ENCODE measurements at regions not wholly inside any gene's neighbourhood (a gene's known extent, or its start where the extent isn't known, plus 50 kb on each side); places are given as distances from the start of the nearest gene placed in this dataset.

DNA sequence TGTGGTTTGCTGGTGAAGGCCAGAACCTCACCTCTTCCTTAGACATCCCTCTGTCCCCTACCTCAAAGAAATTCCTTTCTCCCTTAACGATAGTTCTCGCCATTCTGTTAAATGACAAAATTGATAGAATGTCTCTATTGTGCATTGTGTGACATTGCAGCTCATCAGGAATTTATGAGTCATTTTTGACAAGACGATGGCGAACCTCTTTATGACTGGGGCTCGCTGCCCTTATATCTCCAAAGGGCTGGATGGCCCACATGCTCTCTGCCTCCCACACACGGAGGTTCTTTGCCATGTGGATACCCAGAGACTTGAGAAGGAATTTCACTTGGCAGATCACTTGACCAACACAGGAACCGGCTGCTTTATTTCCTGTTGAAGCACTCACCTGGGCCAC, 66.8 kb upstream of the RPS6KA2 start:
- no peak for DNase-seq (ENCODE audit: low spot score)

GRCh38 chr6:166692723-166693302, 65.8 kb upstream of the RPS6KA2 start:
- DNase-seq (ENCODE audit: low spot score): no peak

GRCh38 chr6:166691746-166692145, 64.7 kb upstream of the RPS6KA2 start:
- no peak for DNase-seq (ENCODE audit: low spot score)

DNA sequence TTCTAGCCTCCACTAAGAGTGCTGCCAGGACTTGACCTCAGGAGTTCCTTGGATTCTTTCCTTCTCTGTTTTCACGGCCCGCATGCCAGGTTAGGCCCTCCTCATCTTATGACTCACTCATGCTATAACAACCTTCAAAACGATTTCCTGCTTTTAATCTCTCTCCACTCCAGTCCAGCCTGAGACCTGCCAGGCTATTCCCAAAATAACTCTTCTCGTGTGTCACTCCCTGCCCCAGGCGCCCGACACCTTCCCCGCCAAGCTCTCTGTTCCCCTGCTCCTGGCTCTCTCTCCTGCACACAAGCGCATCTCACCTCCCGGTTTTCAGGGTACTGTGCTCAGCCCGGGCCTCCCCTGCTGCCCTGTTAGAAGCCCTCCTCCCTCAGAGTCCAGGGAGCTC, 64.1 kb upstream of the RPS6KA2 start:
- DNase-seq (ENCODE audit: low spot score): no peak

- no peak for DNase-seq (ENCODE audit: low spot score)
Observed at GRCh38 chr6:166689687-166690086, 62.6 kb upstream of the RPS6KA2 start.

DNA sequence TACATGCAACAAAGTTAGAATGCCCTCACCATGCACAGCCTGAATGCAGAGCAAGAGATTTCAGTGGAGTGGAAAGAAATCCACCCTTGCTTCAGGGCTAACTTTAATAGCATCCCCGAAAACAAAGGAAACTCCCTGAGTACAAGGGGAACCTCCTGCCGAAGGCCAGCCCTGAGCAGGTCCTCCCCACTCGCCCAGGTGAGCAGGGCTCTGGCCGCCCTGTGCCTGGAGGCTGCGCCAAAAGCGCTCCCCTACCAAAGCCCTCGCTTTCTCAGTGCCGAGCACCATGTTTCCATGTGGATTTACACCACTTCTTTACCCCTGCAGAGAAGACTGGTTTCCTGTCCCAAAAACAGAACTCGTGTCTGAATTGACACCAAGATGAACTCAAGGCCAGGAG, 61.9 kb upstream of the RPS6KA2 start:
- no peak for DNase-seq (ENCODE audit: low spot score)

DNA sequence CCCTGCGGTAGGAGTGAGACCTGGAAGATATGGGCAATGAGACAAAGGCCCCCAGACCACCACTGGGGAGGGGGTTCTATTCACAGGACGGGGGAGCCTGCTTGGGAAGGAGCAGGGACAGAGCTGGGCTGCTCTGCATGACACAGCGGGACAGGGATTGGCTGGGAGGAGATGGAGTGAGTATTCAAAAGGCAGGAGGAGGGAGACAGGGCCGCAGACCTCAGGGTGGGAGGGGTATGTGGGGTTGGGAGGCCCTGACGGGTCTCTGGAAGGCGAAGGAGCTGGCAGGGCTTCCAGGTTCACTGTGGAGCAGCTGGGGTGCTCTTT, 60.8 kb upstream of the RPS6KA2 start:
- DNase-seq (ENCODE audit: low spot score): no peak

- no peak for DNase-seq (ENCODE audit: low spot score)
Observed at GRCh38 chr6:166687070-166687878, 60.2 kb upstream of the RPS6KA2 start.

DNA sequence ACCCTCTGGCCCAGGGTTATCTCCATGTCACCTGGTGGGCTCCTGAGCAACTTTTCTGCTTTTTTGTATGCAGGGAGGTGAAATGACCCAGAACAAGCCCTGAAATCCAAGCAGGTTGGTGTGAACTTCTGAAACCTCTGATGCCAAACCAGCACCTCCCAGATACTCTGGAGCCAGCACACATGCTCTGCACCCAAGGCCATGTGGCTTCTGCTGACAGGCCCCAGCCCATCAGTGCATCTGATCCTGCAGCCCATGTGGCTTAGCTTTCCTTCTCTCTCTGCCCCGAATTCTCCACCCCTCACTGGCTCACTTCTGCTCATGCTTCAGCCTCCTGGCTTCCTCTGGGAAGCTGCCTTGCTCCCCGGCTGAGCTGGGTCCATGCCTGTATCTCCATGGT, 59.3 kb upstream of the RPS6KA2 start:
- no peak for DNase-seq (ENCODE audit: low spot score)

- DNase-seq (ENCODE audit: low spot score): no peak
Observed at GRCh38 chr6:166684866-166685265, 57.8 kb upstream of the RPS6KA2 start.

- no peak for DNase-seq (ENCODE audit: low spot score)
Observed at GRCh38 chr6:166684170-166684569, 57.1 kb upstream of the RPS6KA2 start.

DNA sequence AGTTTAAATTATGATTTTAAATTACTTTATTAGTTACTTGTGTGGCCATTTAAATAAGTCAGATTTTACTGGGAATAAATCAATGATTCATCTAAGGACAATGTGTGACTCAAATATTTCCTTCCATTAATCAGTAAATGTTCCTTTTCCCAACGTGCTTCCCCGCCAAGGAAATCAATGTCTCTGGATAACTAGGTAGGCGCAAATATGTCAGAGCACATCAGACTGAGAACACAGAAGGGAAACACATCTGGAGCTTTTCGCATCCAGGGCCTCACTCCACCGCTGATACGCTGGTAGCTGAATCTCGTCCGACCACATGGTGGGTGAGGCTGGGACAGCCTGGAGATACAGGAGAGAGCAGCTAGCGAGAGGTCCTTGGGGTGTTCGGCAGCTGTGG, 56.4 kb upstream of the RPS6KA2 start:
- no peak for DNase-seq (ENCODE audit: low spot score)

- no peak for DNase-seq (ENCODE audit: low spot score)
Observed at GRCh38 chr6:166679566-166679965, 52.5 kb upstream of the RPS6KA2 start.

- no peak for DNase-seq (ENCODE audit: low spot score)
Observed at GRCh38 chr6:166678426-166678825, 51.4 kb upstream of the RPS6KA2 start.

GRCh38 chr6:166677941-166678340, 50.9 kb upstream of the RPS6KA2 start:
- no peak for DNase-seq (ENCODE audit: low spot score)
